Hematopoietic multipotent progenitor cell treated with erythropoietin and hydrocortisone succinate and interleukin-3 and kit ligand, for 4 days (in vitro differentiated cells): ENCODE measurements at regions not wholly inside any gene's neighbourhood (a gene's known extent, or its start where the extent isn't known, plus 50 kb on each side); places are given as distances from the start of the nearest gene placed in this dataset.
"Not testable (repeated sequence)": the region's sequence is repeated elsewhere in the genome, so short reads cannot be mapped to it uniquely, and the experiment has no call there.

ENCODE experiments used
- DNase-seq: peaks from one replicate; pipeline ENCODE4 v3.0.0-alpha.2; 2015

- DNase-seq = no peak
Measured at GRCh38 chr2:220753486-220753885, 818.6 kb downstream of the EPHA4 start.

- DNase-seq = no peak
Measured at GRCh38 chr2:220756653-220757052, 815.5 kb downstream of the EPHA4 start.

GRCh38 chr2:220758376-220758775 is 813.7 kb downstream of the EPHA4 start:
- DNase-seq = not testable (repeated sequence)

GRCh38 chr2:220764171-220764570 is 807.9 kb downstream of the EPHA4 start:
- DNase-seq = no peak

GRCh38 chr2:220767591-220768255 is 804.4 kb downstream of the EPHA4 start:
- DNase-seq = no peak

- DNase-seq = no peak
Measured at GRCh38 chr2:220775856-220776488, 796.1 kb downstream of the EPHA4 start.

GRCh38 chr2:220779076-220779475 is 793.0 kb downstream of the EPHA4 start:
- not testable (repeated sequence) for DNase-seq

- no peak for DNase-seq
Measured at GRCh38 chr2:220779511-220779910, 792.6 kb downstream of the EPHA4 start.

- no peak for DNase-seq
Measured at GRCh38 chr2:220779931-220780330, 792.2 kb downstream of the EPHA4 start.

GRCh38 chr2:220781622-220782241 is 790.4 kb downstream of the EPHA4 start:
- DNase-seq = no peak

GRCh38 chr2:220782609-220783113 is 789.4 kb downstream of the EPHA4 start:
- DNase-seq = no peak

GRCh38 chr2:220783671-220784070 is 788.4 kb downstream of the EPHA4 start:
- DNase-seq = no peak

GRCh38 chr2:220785178-220785577 is 786.9 kb downstream of the EPHA4 start:
- DNase-seq = no peak

- no peak for DNase-seq
Measured at GRCh38 chr2:220786216-220786615, 785.9 kb downstream of the EPHA4 start.

GRCh38 chr2:220787251-220787650 is 784.9 kb downstream of the EPHA4 start:
- DNase-seq = no peak

GRCh38 chr2:220789961-220790360 is 782.1 kb downstream of the EPHA4 start:
- no peak for DNase-seq

GRCh38 chr2:220795705-220796104 is 776.4 kb downstream of the EPHA4 start:
- no peak for DNase-seq

- no peak for DNase-seq
Measured at GRCh38 chr2:220811115-220811514, 761.0 kb downstream of the EPHA4 start.

GRCh38 chr2:220811952-220812570 is 760.0 kb downstream of the EPHA4 start:
- DNase-seq = no peak

GRCh38 chr2:220814441-220814840 is 757.7 kb downstream of the EPHA4 start:
- DNase-seq = no peak

- DNase-seq = no peak
Measured at GRCh38 chr2:220815698-220816097, 756.4 kb downstream of the EPHA4 start.

GRCh38 chr2:220821683-220822082 is 750.4 kb downstream of the EPHA4 start:
- no peak for DNase-seq

GRCh38 chr2:220823590-220823989 is 748.5 kb downstream of the EPHA4 start:
- DNase-seq = not testable (repeated sequence)

- no peak for DNase-seq
Measured at GRCh38 chr2:220833446-220833845, 738.7 kb downstream of the EPHA4 start.
